SK-N-SH treated with all-trans-retinoic acid at 6 μM for 48 hours (cell line): ENCODE measurements at regions not wholly inside any gene's neighbourhood (a gene's known extent, or its start where the extent isn't known, plus 50 kb on each side); places are given as distances from the start of the nearest gene placed in this dataset.

Experiments
- ATAC-seq: fragments of 200-7000 bp; cut with Tn5 transposase; 3 replicates; pipeline ENCODE4 v1.9.1; 2020; ENCODE audit warnings: mild to moderate bottlenecking, moderate library complexity
- BACH2 ChIP-seq: fragments of 250-450 bp; sonication (Bioruptor Pico); IDR thresholded peaks from 2 replicates; pipeline ENCODE4 v1.9.0; 2021; ENCODE audit warnings: mild to moderate bottlenecking, borderline replicate concordance
- ESRRG ChIP-seq: fragments of 250-450 bp; sonication (Bioruptor Pico); IDR thresholded peaks from 2 replicates; pipeline ENCODE4 v1.6.1; 2021; ENCODE audit warnings: mild to moderate bottlenecking
- GLIS3 ChIP-seq: fragments of 250-450 bp; sonication (Bioruptor Pico); IDR thresholded peaks from 2 replicates; pipeline ENCODE4 v1.5.0; 2020; ENCODE audit warnings: mild to moderate bottlenecking, moderate library complexity
- ISL1 ChIP-seq: fragments of 250-450 bp; sonication (Bioruptor Pico); IDR thresholded peaks from 2 replicates; pipeline ENCODE4 v2.1.2; 2022; ENCODE audit warnings: mild to moderate bottlenecking, moderate library complexity
- PPARA ChIP-seq: fragments of 250-450 bp; sonication (Bioruptor Pico); IDR thresholded peaks from 2 replicates; pipeline ENCODE4 v1.5.0; 2020; ENCODE audit warnings: mild to moderate bottlenecking, borderline replicate concordance
- TCF4 ChIP-seq: fragments of 250-450 bp; sonication (Bioruptor Pico); IDR thresholded peaks from 2 replicates; pipeline ENCODE4 v1.8.0; 2021; ENCODE audit warnings: mild to moderate bottlenecking, moderate library complexity, borderline replicate concordance
- TOX ChIP-seq: fragments of 250-450 bp; sonication (Bioruptor Pico); IDR thresholded peaks from 2 replicates; pipeline ENCODE4 v1.8.0; 2021; ENCODE audit warnings: mild to moderate bottlenecking, moderate library complexity, borderline replicate concordance
- ZC3H10 ChIP-seq: fragments of 250-450 bp; sonication (Bioruptor Pico); IDR thresholded peaks from 2 replicates; pipeline ENCODE4 v1.5.1; 2021; ENCODE audit warnings: mild to moderate bottlenecking, moderate library complexity
- ZFP3 ChIP-seq: fragments of 250-450 bp; sonication (Bioruptor Pico); IDR thresholded peaks from 2 replicates; pipeline ENCODE4 v1.5.0; 2020; ENCODE audit warnings: mild to moderate bottlenecking, moderate library complexity
- ZFP30 ChIP-seq: fragments of 450-650 bp; formaldehyde crosslinking; IDR thresholded peaks from 2 replicates; pipeline ENCODE4 v1.5.0; 2022; ENCODE audit warnings: mild to moderate bottlenecking, moderate library complexity
- ZNF565 ChIP-seq: fragments of 450-650 bp; formaldehyde crosslinking; conservative IDR thresholded peaks from 2 replicates; pipeline ENCODE4 v1.5.0; 2020; ENCODE audit warnings: low read depth, mild to moderate bottlenecking, moderate library complexity
- TF ChIP-seq, protein P1 (sequence below): fragments of 250-450 bp; sonication (Bioruptor Pico); IDR thresholded peaks from 2 replicates; pipeline ENCODE4 v1.5.1; 2020; ENCODE audit warnings: low read depth, mild to moderate bottlenecking, moderate library complexity
- TF ChIP-seq, protein P2 (sequence below): fragments of 250-450 bp; sonication (Bioruptor Pico); IDR thresholded peaks from 2 replicates; pipeline ENCODE4 v1.5.0; 2020; ENCODE audit warnings: mild to moderate bottlenecking, moderate library complexity
- TF ChIP-seq, protein P3 (sequence below): fragments of 250-450 bp; sonication (Bioruptor Pico); IDR thresholded peaks from 2 replicates; pipeline ENCODE4 v1.5.1; 2021; ENCODE audit warnings: mild to moderate bottlenecking, moderate library complexity
- TF ChIP-seq, protein P4 (sequence below): fragments of 250-450 bp; sonication (Bioruptor Pico); IDR thresholded peaks from 2 replicates; pipeline ENCODE4 v1.8.0; 2021; ENCODE audit warnings: low read depth, mild to moderate bottlenecking, moderate library complexity, borderline replicate concordance

DNA sequence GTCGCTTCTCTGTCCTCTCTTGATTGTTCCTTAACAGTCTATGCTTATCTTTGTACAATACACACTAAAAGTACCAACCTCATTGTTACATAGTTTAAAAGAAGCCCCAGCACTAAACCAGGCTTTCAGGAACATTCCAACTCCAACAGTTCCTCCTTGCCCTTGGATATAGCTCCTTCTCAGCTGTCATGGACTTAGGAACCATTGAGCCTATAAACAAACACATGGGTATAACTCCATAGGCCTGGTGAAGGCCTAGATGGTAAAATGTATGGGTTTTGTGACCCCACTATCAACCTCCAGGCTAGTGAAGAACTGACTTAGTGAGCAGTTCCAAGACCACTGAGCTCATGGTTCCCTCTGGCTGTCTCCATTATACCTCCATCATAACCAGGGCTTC, 74.8 kb upstream of the SLC39A10 start:
- ATAC-seq, result no peak
- TF ChIP-seq ZC3H10 (CRISPR knock-in tag) (no peak), TOX (CRISPR knock-in tag) (no peak)

DNA sequence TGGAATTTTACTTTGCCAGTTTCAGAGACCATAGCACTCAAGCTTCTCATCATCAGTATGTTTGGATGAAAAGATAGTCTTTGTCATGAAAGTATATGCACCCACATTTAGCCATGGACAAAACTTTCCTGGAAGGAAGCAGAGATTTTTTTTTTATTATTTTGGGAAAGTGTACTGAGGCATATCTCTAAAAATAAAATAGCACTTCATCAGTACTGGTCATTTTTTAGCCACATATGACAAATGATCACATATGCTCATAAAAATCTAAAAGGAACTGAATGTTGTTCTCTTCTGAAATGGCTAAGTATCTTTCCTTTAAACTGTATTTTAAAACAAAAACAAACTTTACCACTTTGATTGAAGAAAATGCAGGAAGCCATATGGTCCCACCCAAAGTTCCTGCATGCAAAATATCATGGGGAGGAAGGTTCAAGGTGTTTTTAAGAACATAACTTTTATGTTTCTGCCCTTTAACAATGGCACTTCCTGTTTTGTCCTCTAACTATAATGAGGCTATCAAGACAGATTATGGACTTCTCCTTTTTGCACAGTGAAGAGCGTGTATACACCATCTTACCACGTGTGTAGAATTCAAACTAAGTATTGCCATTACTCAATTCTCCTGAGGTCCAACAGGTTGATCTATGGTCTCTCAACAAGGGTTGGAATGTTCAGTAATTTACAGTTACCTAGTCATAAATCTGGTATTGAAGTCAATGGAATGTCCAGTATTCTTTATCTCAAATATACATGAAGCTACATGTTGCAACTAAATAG, 77.1 kb upstream of the SLC39A10 start:
- TF ChIP-seq TOX (CRISPR knock-in tag), result no peak
- TF ChIP-seq ESRRG, result no peak
- TF ChIP-seq TCF4 (CRISPR knock-in tag), result no peak
- no peak for TF ChIP-seq ZFP3 (CRISPR knock-in tag)
- TF ChIP-seq, protein P1, sequence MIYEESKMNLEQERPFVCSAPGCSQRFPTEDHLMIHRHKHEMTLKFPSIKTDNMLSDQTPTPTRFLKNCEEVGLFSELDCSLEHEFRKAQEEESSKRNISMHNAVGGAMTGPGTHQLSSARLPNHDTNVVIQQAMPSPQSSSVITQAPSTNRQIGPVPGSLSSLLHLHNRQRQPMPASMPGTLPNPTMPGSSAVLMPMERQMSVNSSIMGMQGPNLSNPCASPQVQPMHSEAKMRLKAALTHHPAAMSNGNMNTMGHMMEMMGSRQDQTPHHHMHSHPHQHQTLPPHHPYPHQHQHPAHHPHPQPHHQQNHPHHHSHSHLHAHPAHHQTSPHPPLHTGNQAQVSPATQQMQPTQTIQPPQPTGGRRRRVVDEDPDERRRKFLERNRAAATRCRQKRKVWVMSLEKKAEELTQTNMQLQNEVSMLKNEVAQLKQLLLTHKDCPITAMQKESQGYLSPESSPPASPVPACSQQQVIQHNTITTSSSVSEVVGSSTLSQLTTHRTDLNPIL (CRISPR knock-in tag), result no peak
- no peak for TF ChIP-seq ISL1 (CRISPR knock-in tag)
- TF ChIP-seq, protein P2, sequence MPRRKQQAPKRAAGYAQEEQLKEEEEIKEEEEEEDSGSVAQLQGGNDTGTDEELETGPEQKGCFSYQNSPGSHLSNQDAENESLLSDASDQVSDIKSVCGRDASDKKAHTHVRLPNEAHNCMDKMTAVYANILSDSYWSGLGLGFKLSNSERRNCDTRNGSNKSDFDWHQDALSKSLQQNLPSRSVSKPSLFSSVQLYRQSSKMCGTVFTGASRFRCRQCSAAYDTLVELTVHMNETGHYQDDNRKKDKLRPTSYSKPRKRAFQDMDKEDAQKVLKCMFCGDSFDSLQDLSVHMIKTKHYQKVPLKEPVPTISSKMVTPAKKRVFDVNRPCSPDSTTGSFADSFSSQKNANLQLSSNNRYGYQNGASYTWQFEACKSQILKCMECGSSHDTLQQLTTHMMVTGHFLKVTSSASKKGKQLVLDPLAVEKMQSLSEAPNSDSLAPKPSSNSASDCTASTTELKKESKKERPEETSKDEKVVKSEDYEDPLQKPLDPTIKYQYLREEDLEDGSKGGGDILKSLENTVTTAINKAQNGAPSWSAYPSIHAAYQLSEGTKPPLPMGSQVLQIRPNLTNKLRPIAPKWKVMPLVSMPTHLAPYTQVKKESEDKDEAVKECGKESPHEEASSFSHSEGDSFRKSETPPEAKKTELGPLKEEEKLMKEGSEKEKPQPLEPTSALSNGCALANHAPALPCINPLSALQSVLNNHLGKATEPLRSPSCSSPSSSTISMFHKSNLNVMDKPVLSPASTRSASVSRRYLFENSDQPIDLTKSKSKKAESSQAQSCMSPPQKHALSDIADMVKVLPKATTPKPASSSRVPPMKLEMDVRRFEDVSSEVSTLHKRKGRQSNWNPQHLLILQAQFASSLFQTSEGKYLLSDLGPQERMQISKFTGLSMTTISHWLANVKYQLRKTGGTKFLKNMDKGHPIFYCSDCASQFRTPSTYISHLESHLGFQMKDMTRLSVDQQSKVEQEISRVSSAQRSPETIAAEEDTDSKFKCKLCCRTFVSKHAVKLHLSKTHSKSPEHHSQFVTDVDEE (CRISPR knock-in tag), result no peak
- TF ChIP-seq ZC3H10 (CRISPR knock-in tag), result no peak
- no peak for TF ChIP-seq BACH2
- TF ChIP-seq, protein P3, sequence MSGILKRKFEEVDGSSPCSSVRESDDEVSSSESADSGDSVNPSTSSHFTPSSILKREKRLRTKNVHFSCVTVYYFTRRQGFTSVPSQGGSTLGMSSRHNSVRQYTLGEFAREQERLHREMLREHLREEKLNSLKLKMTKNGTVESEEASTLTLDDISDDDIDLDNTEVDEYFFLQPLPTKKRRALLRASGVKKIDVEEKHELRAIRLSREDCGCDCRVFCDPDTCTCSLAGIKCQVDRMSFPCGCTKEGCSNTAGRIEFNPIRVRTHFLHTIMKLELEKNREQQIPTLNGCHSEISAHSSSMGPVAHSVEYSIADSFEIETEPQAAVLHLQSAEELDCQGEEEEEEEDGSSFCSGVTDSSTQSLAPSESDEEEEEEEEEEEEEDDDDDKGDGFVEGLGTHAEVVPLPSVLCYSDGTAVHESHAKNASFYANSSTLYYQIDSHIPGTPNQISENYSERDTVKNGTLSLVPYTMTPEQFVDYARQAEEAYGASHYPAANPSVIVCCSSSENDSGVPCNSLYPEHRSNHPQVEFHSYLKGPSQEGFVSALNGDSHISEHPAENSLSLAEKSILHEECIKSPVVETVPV (CRISPR knock-in tag), result no peak
- TF ChIP-seq, protein P4, sequence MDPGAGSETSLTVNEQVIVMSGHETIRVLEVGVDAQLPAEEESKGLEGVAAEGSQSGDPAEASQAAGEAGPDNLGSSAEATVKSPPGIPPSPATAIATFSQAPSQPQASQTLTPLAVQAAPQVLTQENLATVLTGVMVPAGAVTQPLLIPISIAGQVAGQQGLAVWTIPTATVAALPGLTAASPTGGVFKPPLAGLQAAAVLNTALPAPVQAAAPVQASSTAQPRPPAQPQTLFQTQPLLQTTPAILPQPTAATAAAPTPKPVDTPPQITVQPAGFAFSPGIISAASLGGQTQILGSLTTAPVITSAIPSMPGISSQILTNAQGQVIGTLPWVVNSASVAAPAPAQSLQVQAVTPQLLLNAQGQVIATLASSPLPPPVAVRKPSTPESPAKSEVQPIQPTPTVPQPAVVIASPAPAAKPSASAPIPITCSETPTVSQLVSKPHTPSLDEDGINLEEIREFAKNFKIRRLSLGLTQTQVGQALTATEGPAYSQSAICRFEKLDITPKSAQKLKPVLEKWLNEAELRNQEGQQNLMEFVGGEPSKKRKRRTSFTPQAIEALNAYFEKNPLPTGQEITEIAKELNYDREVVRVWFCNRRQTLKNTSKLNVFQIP (CRISPR knock-in tag), result no peak
- TF ChIP-seq ZNF565 (CRISPR knock-in tag), result no peak
- no peak for ATAC-seq

DNA sequence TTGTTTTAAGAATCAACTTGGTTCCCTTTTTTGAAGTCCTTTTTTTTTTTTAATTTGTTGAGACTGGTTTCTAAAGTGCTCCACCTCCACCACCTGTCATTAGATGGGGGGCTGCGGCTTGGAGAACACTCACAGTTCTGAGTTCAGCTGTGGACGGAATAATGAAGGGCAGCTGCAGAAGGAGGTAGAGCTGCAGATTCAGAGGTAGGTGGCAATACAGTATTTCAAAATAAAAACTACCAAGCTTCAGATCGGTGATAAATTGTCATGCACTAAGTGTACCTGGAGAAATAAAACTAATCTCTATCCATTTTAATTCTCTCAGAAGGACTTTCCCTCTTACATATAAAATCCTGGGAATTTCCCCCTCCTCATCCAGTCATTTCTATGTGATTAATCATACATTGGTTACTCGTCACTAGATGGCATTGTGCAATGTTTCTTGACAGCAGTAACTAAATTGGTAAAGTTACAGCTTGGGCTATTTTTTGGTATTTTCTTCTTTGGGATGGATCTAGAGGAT, 81.1 kb upstream of the SLC39A10 start:
- peak; percentile 86 for ATAC-seq
- TF ChIP-seq ISL1 (CRISPR knock-in tag) (peak; percentile 74), GLIS3 (no peak), ZFP3 (CRISPR knock-in tag) (no peak), ZFP30 (CRISPR knock-in tag) (no peak), TOX (CRISPR knock-in tag) (no peak), ZC3H10 (CRISPR knock-in tag) (no peak), PPARA (no peak)
- TF ChIP-seq, protein P1 (CRISPR knock-in tag), result no peak

DNA sequence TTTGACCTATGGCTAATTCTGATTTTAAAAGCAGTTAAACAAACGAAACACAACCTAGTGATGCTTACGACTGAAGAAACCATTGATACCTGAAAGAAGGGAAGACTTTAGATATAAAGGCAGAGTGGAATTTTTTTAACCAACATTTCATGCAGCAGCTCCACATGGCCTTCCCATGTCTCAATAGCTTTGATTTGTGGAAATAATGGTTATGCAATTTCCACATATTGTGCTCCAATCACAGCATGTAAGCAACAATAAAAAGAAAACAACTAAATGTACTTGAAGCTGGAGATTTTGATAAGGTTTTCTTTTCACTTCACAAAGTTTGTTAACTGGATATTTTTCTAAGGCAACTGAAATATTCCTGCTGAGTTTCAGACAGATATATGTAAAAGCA, 82.0 kb upstream of the SLC39A10 start:
- TF ChIP-seq, protein P1 (CRISPR knock-in tag), result no peak
- TF ChIP-seq, all 23 proteins: peak for 0
- ATAC-seq, result no peak
